GM21786 (cell line): ENCODE measurements at regions not wholly inside any gene's neighbourhood (a gene's known extent, or its start where the extent isn't known, plus 50 kb on each side); places are given as distances from the start of the nearest gene placed in this dataset.

Experiments used
- ATAC-seq: cut with Tn5 transposase; IDR thresholded peaks from one replicate; pipeline ENCODE4 v1.9.1; 2021; ENCODE audit not compliant: unreplicated experiment

GRCh38 chr3:804211-804610, 288.6 kb upstream of the CNTN6 start:
- no peak for ATAC-seq

GRCh38 chr3:805326-805725, 287.5 kb upstream of the CNTN6 start:
- no peak for ATAC-seq

- no peak for ATAC-seq
Observed at GRCh38 chr3:806006-806405, 286.8 kb upstream of the CNTN6 start.

- no peak for ATAC-seq
Observed at GRCh38 chr3:816605-817004, 276.2 kb upstream of the CNTN6 start.

GRCh38 chr3:834679-835078, 258.1 kb upstream of the CNTN6 start:
- ATAC-seq: no peak

- no peak for ATAC-seq
Observed at GRCh38 chr3:835096-835495, 257.7 kb upstream of the CNTN6 start.

GRCh38 chr3:839981-840380, 252.8 kb upstream of the CNTN6 start:
- no peak for ATAC-seq

- peak; percentile 71 for ATAC-seq
Observed at GRCh38 chr3:851098-851790, 241.6 kb upstream of the CNTN6 start.

- no peak for ATAC-seq
Observed at GRCh38 chr3:852033-852432, 240.8 kb upstream of the CNTN6 start.

- ATAC-seq: no peak
Observed at GRCh38 chr3:853489-853888, 239.3 kb upstream of the CNTN6 start.

GRCh38 chr3:859135-859534, 233.7 kb upstream of the CNTN6 start:
- no peak for ATAC-seq

GRCh38 chr3:861721-862120, 231.1 kb upstream of the CNTN6 start:
- no peak for ATAC-seq

- ATAC-seq: no peak
Observed at GRCh38 chr3:869269-869668, 223.6 kb upstream of the CNTN6 start.

GRCh38 chr3:869734-870133, 223.1 kb upstream of the CNTN6 start:
- no peak for ATAC-seq

GRCh38 chr3:871651-872050, 221.2 kb upstream of the CNTN6 start:
- no peak for ATAC-seq

- no peak for ATAC-seq
Observed at GRCh38 chr3:877001-877400, 215.8 kb upstream of the CNTN6 start.

- no peak for ATAC-seq
Observed at GRCh38 chr3:878746-879145, 214.1 kb upstream of the CNTN6 start.

- no peak for ATAC-seq
Observed at GRCh38 chr3:880371-880770, 212.5 kb upstream of the CNTN6 start.

GRCh38 chr3:882533-882932, 210.3 kb upstream of the CNTN6 start:
- no peak for ATAC-seq

GRCh38 chr3:901953-902778, 190.7 kb upstream of the CNTN6 start:
- ATAC-seq: peak; percentile 83

- ATAC-seq: no peak
Observed at GRCh38 chr3:905217-905616, 187.6 kb upstream of the CNTN6 start.

GRCh38 chr3:906739-907138, 186.1 kb upstream of the CNTN6 start:
- no peak for ATAC-seq

GRCh38 chr3:908839-909238, 184.0 kb upstream of the CNTN6 start:
- ATAC-seq: no peak
